Peyer's patch (tissue), 4 donors: ENCODE measurements at regions not wholly inside any gene's neighbourhood (a gene's known extent, or its start where the extent isn't known, plus 50 kb on each side); places are given as distances from the start of the nearest gene placed in this dataset.

ENCODE experiments used
- CTCF ChIP-seq, 6 experiments: fragments of 450-650 bp in 4 of 6; fragments of 200-600 bp in 2 of 6; sonication (generic) in 1 of 6; IDR thresholded peaks; one replicate each; pipeline ENCODE4 v1.5.1; 2017 to 2019; ENCODE audit warnings: antibody characterized with exemption in 6 of 6, mild to moderate bottlenecking in 3 of 6, moderate library complexity in 1 of 6
- POLR2A ChIP-seq, 2 donors: fragments of 450-650 bp; IDR thresholded peaks; one replicate each; pipeline ENCODE4 v1.5.1; 2017; ENCODE audit warnings: antibody characterized with exemption in 2 of 2, mild to moderate bottlenecking in 2 of 2, moderate library complexity in 2 of 2

- TF ChIP-seq CTCF (IDR thresholded peaks at IDR 0.05) = no peak
- TF ChIP-seq POLR2A (IDR thresholded peaks at IDR 0.05) = no peak
Measured at GRCh38 chr5:179427676-179428056, 82.4 kb upstream of the ADAMTS2 start.
